GM21390 (cell line): ENCODE measurements at regions not wholly inside any gene's neighbourhood (a gene's known extent, or its start where the extent isn't known, plus 50 kb on each side); places are given as distances from the start of the nearest gene placed in this dataset.
"Not testable (repeated sequence)": the region's sequence is repeated elsewhere in the genome, so short reads cannot be mapped to it uniquely, and the experiment has no call there.

Experiments
- ATAC-seq: cut with Tn5 transposase; IDR thresholded peaks from one replicate; pipeline ENCODE4 v1.9.1; 2021; ENCODE audit not compliant: unreplicated experiment

DNA sequence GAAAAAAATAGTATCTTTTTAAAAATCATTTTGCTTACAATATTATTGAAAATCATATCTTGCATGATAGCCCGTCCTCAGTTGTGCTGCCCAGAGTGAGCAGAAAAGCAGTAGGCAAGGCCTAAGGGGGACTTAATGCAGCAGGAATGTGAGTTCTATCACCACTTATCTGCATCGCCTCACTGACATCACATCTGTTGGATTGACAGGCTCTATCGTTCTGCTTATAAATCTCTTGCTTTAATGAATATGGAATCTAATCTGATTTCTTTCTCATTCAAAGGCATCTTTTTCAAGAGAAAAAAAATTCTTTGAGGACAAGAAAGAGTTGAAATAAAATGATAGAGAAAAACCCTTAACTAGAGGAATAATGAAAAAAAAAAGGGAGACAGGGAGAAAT is 249.9 kb downstream of the PAPSS1 start:
- no peak for ATAC-seq

DNA sequence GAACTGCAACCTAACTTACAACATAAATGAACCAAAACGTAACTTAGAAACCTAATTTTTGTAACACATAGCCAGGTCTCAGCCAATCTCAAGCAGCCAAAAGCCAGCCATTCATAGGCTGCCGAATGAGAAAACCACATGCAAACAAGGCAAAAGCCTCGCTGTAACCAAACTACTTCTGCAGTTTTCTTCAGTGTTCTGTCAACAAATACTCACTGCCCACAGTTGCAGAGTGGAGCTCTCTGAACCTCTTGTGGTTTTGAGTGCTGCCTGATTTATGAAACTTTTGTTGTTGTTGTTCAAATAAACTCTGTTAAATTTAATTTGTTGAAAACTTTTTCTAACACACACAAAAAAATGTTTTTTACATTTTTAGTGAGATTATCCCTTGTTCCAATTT is 251.2 kb downstream of the PAPSS1 start:
- ATAC-seq, result no peak

DNA sequence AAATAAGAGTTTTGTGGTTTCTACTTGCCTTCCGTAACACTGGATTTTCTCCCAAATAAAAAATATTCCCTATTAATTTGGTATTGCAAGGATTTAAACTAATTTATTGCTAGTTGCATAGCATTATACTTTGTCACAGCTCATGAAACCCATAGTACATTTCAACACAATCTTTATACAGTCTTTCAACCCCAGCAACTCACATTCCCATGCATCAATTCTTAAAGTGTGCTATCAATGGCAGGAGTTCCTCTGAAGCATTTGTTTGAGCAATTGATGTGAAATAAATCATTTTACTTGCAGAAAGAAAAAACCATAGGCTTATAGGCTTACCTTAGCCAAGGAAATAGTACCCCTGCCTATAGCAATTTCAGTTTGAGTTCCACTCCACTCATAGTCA is 251.9 kb downstream of the PAPSS1 start:
- no peak for ATAC-seq

DNA sequence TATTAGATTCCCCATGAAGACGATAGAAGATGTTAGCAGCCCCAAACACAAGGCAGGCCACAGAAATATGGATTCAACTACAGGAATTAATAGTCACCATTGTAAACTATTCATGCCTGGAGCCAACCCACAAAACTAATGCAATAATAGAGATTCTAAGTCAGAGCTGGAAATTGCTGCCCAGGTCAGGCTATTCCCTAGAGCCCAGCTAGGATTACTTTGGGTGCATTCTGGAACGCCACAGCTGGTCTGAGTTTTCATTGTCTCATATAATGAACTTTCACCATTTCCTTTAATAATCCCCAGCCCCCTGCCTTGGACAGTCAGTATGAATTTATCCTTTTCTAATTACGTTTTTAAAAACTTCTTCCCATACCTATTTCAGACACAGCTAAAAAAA is 252.6 kb downstream of the PAPSS1 start:
- ATAC-seq, result no peak

DNA sequence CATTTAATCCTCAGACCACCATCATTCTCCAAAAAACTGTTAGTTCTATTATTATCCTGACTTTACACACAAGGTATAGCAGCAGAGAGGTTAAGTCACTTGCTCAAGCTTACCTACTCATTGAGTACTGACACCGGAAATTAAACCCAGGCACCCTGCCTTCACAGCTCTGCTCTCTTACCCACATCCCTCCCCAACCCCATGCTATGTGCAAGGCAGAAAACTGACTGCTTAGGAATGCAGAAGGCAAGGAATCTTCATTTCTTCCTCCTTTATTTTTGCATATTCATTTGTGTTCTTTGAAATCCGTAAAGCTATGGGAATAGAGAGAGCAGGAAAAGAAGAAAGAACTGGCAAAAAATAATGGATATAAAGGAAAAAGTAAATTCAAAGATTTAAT is 261.8 kb downstream of the PAPSS1 start:
- ATAC-seq, result no peak

DNA sequence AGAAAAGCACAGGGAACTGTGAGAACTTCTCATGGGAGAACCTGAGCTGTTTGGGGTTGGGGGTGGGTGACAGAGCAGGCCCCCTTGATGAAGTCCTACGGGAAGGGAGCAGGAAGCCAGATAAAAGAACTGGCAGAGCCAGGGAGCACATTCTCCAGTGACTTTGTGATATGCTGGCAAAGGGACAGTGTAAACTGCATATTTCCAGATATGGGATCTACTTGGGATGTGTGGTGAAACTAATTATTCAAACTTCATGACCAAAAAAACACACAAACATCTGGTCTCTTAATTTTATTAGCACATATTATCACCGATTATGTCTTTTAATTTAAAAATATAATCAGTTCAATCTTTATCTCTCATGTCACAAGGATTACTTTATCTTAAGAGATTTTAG is 266.0 kb downstream of the PAPSS1 start:
- no peak for ATAC-seq

DNA sequence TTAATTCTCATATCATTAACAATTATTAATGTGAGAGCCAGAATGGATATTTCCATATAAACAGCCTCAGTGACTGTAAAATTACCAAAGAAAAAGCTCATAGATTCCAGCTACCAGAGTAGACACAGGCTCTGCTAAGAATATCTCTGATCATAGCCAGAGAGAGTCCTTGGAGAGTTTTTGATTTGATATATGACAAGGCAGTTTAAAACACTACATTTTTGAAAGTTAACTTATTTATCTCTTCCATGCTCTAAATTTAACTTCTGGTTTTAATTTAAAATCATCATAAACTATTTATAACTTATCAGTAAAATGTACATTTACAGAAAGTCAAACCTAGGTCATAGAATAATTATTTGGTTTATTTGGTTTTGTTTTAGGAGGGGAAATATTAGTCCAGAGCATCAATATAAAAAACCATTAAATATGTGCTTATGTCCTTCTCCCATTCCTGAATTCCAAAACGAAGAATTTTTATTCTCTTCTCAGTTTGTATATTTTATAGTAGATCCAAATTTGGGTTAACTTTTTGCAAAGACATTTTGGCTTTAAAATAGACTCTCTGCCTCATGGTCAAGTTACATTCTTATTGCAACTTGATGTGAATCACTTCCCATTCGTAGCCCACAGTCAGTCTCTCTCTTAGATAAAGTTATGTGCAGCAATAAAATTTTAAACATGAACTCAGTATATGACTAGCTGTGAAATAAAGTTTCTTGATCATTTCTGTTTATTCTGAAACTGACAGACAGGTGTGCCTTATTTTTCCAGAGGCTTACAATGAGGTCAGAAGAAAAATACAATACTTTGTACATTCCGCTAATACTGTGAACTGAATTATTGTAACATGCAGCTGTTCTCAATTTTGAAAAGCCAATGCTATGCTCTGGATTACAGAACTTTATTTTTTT is 267.1 kb downstream of the PAPSS1 start:
- no peak for ATAC-seq

DNA sequence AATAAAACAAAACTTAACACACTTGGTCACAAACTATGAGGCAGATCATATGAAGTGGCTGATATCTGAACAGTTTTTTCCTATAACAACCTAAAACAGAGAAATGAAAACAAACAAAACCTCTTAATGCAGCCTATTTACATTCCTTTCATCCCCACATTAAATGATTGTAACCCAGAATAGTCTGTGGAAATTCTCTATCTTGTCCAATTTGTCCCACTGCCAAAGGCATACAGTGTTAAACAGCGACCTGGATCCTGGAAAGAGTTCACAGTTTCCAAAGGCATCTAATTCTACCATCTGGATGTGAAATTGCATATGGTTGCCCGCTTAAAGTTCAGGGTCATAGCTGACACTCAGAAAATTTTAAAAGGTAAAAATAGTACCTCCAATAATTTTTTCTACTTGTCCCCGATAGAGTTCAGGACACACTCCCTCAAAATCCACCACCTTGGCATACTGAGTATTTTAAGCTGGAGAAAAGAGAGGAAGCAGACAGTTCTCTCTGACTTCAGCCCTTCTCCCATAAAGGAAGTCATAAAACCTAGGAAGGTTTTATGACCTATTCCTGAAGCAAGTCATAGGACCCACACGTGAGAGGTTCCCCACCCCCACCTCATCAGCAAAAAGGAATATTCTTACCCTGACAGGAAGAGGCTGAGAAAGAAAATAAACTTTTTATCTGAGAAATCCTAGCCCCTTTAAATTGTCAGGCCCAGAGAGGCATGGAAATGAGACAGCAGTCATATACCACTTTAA is 270.2 kb downstream of the PAPSS1 start:
- ATAC-seq, result no peak

DNA sequence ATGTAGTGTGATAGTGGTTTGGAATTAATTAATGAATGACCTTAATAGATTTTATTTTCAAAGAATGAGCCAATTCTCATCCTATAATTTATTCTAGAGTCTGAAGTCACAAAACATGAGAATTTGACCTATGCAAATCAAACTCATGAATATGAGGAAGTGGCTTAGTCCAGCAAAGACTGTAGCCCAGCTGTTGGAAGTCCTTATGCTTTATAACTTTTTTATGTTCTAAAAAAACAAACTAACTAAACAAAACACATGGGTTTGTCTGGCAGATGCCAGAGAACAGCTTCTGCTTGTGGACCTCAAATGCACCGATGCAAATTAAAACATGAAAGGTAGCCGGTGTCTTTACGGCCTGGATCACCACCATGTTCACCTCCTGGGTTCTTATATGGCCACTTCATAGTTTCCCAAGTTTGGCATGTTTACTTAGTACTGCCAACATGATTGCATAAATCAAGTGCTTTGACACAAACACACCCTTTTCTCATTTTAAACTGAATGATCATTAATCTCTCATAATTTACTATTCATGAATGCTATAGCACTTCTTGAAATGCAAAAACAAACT is 277.4 kb downstream of the PAPSS1 start:
- no peak for ATAC-seq

DNA sequence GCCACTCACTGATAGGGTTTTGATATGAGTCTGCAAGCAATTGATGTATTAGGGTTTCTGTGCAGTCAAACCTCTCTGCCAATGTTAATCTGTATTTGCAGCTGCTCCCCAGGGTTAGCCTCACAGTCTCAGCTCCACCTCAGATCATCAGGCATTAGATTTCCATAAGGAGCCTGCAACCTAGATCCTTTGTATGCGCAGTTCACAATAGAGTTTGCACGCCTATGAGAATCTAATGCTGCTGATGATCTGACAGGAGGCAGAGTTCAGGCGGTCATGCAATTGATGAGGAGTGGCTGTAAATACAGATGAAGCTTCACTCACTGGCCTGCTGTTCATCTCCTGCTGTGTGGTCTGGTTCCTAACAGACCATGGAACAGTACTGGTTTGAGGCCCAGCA is 280.6 kb downstream of the PAPSS1 start:
- ATAC-seq, result no peak

DNA sequence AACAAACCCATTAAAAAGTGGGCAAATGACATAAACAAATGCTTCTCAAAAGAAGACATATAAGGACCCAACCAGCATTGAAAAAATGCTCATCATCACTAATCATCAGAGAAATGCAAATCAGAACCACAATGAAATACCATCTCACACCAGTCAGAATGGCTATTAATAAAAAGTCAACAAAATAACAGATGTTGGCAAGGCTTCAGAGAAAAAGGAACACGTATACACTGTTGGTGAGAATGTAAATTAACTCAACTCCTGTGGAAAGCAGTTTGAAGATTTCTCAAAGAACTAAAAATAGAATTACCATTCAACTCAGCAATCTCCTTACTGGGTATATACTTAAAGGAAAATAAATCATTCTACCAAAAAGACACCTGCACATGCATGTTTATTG is 283.6 kb downstream of the PAPSS1 start:
- not testable (repeated sequence) for ATAC-seq

DNA sequence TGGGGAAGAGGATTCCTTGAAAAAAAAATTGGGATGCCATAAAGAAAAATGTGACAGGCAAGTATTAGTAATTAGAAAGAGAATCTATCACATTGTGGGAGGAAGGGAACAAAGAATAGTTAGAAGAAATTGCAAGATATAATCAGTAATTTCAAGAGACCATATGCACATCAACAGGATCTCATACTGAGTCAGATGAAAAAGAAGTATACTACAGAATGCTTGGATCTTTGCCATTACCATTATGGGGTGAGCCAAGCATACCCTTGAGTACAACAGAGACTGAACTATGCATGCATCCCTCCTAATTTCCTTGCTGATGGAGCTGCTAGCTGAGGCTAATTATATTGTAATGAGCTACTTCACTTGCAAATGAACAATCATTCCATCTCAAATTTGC is 287.6 kb downstream of the PAPSS1 start:
- no peak for ATAC-seq

DNA sequence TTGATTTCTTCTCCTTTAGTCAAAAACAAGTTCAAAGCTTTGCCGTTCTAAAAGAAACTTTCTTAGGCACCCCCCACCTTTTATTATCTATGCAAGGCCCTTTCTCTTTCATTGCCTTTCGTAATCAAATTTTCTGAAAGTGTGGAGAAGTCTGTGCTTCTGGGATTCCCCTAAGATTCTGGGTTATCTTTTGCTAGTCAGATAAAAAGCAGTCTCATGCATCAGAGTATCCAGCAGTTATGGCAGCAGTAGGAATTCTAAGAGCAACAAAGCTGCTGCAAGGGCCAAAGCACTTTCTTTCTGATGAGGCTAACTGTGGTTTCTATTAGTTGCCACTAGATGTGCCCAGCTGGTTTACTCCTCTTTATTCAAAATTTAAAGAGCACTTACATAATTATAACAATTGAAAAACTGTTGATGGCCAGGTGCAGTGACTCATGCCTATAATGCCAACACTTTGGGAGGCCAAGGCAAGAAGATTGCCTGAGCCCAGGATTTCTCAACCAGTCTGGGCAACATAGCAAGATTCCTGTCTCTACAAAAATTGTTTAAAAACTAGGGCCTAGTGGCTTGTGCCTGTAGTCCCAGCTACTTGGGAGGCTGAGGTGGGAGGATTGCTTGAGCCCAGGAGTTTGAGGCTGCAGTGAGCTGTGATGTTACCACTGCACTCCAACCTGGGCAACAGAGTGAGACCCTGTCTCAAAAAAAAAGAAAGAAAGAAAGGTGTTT is 296.2 kb downstream of the PAPSS1 start:
- no peak for ATAC-seq

DNA sequence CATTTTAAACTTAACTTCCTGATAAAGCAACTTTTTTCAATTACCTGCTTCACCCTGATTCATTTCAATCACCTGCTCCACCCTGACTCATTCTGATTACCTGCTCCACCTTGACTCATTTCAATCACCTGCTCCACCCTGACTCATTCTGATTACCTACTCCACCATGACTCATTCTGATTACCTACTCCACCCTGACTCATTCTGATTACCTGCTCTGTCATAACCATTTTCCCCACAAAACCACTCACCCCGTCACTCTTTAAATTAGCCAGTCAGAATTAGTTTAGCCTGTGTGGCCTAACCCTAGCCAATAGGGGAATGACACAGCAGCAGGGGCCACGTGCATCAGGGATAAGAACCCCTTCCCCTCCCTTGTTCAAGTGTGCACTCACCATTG is 300.5 kb downstream of the PAPSS1 start:
- not testable (repeated sequence) for ATAC-seq

DNA sequence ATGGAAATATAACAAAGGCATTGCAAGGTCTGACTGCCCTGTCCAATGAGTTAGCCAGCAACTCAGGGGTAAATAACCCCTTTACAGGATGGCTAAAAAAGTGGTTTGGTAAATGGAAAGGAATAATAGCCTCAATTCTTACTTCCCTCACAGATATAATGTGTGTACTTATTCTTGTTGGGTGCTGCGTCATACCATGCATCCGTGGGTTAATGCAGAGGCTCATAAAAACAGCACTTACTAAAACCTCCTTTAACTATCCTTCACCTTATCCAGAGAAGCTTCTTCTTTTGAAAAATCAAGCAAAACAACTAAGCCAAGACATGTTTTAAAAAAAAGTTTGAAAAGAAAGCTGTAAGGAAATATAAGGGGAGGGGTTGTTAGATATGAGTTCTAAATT is 301.0 kb downstream of the PAPSS1 start:
- ATAC-seq, result no peak

DNA sequence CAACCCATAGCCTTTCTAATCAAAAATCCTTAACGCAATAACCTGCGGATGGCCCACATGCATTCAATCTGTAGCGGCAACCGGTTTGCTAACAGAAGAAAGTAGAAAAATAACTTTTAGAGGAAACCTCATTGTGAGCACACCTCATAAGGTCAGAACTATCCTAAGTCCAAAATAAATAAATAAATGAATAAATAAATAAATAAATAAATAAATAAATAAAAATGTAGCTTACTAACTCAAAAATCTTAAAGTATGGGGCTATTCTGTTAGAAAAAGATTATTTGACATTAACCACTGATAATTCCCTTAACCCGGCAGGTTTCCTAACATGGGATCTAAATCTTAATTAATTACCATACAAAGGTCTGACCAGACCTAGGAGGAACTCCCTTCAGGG is 304.5 kb downstream of the PAPSS1 start:
- not testable (repeated sequence) for ATAC-seq

DNA sequence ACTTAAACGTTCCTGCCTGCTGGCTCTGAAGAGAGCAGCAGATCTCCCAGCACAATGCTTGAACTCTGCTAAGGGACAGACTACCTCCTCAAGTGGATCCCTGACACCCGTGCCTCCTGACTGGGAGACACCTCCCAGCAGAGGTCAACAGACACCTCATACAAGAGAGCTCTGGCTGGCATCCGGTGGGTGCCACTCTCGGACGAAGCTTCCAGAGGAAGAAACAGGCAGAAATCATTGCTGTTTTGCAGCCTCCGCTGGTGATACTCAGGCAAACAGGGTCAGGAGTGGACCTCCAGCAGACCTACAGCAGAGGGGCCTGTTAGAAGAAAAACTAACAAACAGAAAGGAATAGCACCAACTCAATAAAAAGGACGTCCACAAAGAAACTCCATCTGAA is 310.2 kb downstream of the PAPSS1 start:
- ATAC-seq, result not testable (repeated sequence)

DNA sequence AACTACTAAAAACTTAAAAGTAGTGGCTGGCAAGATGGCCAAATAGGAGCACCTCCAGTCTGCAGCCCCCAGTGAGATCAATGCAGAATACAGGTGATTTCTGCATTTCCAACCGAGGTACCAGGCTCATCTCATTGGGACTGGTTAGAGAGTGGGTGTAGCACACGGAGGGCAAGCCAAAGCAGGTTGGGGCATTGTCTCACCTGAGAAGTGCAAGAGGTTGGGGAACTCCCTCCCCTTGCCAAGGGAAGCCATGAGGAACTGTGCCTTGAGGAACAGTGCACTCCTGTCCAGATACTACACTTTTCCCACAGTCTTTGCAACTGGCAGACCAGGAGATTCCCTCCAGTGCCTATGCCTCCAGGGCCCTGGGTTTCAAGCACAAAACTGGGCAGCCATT is 311.1 kb downstream of the PAPSS1 start:
- ATAC-seq, result no peak

DNA sequence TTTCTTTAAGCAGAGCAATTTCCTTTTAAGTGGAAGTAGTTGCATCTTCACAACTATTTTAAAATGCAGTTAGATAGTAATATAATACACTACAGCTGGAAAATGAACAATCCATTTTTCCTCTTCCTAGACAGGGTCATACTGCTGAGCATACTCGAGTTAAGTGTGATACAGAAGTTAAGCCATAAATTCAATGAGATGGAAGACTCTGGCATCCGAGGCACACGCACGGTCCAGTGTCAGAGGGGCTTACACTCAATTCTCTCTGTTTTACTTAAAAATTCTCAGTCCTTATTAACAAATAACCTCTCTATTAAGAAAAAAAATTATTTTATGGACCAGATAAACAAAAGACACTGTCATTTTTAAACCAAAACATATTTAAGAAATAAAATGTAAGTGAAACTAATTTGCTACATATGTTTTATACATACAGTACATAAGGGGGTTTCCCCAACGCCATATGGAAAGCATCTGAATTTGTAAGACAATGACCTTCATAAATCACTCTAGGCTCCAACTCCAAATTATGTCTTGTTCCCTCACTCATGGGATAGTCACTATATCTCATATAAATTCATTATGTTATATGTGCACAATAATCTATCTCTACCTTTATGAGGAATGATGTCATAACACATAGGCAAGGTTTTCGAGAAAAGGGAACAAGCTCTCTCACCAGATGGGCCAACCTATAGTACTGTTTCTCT is 315.3 kb downstream of the PAPSS1 start:
- no peak for ATAC-seq

DNA sequence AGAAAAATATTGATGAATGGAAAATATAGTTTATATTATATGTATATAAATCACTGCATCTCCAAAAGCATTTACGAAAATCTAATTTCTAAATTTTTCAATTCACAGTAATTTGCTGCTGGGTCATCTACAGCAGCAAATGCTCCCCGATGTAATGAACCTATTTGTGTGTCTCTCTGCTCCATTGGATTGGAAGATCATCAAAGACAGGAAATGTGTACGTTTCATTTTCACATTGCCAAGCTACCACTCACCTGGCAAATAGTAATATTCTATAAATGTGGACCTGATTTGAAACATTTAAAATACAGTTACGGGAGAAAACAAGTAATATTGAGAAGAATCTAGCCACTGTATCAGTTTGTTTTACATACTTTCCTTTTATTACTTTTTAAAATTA is 317.7 kb downstream of the PAPSS1 start:
- ATAC-seq, result no peak

DNA sequence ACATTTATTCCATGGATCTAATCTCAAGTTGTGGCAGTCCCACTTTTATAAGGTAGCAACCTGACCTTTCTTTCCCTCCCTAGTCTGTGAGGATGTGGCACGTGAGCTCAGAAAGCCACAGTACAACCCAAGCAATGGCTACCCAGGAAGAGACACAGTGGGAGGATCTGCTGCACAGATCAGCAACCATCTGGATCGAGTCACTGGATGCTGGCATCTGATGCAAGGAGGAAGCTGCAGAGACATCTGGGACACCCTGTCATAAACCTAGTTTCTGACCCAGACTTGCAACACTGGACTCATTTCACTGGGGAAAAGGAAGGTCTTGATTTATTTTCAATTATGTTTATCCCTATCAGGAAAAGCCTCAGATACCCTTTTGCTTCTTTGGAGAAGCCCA is 327.1 kb downstream of the PAPSS1 start:
- no peak for ATAC-seq
